ENCODE measurements at regions not wholly inside any gene's neighbourhood (a gene's known extent, or its start where the extent isn't known, plus 50 kb on each side); places are given as distances from the start of the nearest gene placed in this dataset.

GRCh38 chr13:42722883-42723539, 58.4 kb upstream of the FAM216B start:
- no peak for DNase-seq

GRCh38 chr13:42728507-42729180, 52.7 kb upstream of the FAM216B start:
- DNase-seq: no peak

- DNase-seq: no peak
These were observed 51.5 kb upstream of the FAM216B start for GRCh38 chr13:42729857-42730402.

All from stimulated activated CD8-positive, alpha-beta memory T cell treated with anti-CD3 and anti-CD28 coated beads, Interleukin-4, amount 100 ng/mL, for 48 hours (primary cell).